Aorta (tissue), 5 donors: ENCODE measurements at regions not wholly inside any gene's neighbourhood (a gene's known extent, or its start where the extent isn't known, plus 50 kb on each side); places are given as distances from the start of the nearest gene placed in this dataset.

Experiments
- ATAC-seq: fragments of 200-7000 bp; cut with Tn5 transposase; one replicate; pipeline ENCODE4 v1.9.1; 2022; ENCODE audit warnings: moderate library complexity; ENCODE audit not compliant: low FRiP score
- DNase-seq, 2 donors: peaks; one replicate each; pipeline ENCODE4 v3.0.0-alpha.2; 2020
- H3K27ac ChIP-seq, 2 donors: one replicate each; pipeline ENCODE4 v1.5.1; 2013; ENCODE audit warnings: low read length in 2 of 2, mild to moderate bottlenecking in 2 of 2, moderate library complexity in 2 of 2, control low read depth in 1 of 2, inconsistent platforms in 1 of 2, low read depth in 1 of 2
- H3K27me3 ChIP-seq, 2 donors: one replicate each; pipeline ENCODE4 v1.6.1; 2013; ENCODE audit warnings: control low read depth in 1 of 2, low read length in 1 of 2, mild to moderate bottlenecking in 1 of 2, moderate library complexity in 1 of 2; ENCODE audit not compliant: insufficient read depth in 2 of 2, control insufficient read depth in 1 of 2
- H3K36me3 ChIP-seq, 2 donors: one replicate each; pipeline ENCODE4 v1.6.1; 2013; ENCODE audit warnings: control low read depth in 1 of 2, low read length in 1 of 2, mild to moderate bottlenecking in 1 of 2; ENCODE audit not compliant: insufficient read depth in 2 of 2, control insufficient read depth in 1 of 2
- H3K4me1 ChIP-seq, 2 donors: one replicate each; pipeline ENCODE4 v1.6.1; 2013; ENCODE audit warnings: low read length in 2 of 2, control low read depth in 1 of 2, mild to moderate bottlenecking in 1 of 2, moderate library complexity in 1 of 2; ENCODE audit not compliant: insufficient read depth in 2 of 2, control insufficient read depth in 1 of 2
- H3K4me3 ChIP-seq, 2 donors: one replicate each; pipeline ENCODE4 v1.5.1; 2013; ENCODE audit warnings: low read length in 2 of 2, control low read depth in 1 of 2, mild to moderate bottlenecking in 1 of 2
- H3K9me3 ChIP-seq: one replicate; pipeline ENCODE4 v1.6.1; 2013; ENCODE audit warnings: mild to moderate bottlenecking, low read length; ENCODE audit not compliant: control insufficient read depth
- WGBS, 2 donors: extraction: QIAGEN DNeasy Blood & Tissue Kit; methylation state at CpG; one replicate each; pipeline ENCODE4 v1.1.7; 2013; 5-methylcytosine and 5-hydroxymethylcytosine counted together
- intact Hi-C, 2 donors: fragments of 100-400 bp; cut with DNase I; formaldehyde crosslinking; loops; one replicate each; pipeline versions ENCODE4 v1.14.2 to v1.15.0; 2022
- donor health status: healthy with polysubstance abuse.
- donor health status: Bipolar disorder and iron deficiency.
- donor health status: DM: no; HTN: no; CAD: no.
- donor health status: DM: no; HTN: no; CAD: no.
- donor health status: DM: yes; HTN: yes; CAD: no.

DNA sequence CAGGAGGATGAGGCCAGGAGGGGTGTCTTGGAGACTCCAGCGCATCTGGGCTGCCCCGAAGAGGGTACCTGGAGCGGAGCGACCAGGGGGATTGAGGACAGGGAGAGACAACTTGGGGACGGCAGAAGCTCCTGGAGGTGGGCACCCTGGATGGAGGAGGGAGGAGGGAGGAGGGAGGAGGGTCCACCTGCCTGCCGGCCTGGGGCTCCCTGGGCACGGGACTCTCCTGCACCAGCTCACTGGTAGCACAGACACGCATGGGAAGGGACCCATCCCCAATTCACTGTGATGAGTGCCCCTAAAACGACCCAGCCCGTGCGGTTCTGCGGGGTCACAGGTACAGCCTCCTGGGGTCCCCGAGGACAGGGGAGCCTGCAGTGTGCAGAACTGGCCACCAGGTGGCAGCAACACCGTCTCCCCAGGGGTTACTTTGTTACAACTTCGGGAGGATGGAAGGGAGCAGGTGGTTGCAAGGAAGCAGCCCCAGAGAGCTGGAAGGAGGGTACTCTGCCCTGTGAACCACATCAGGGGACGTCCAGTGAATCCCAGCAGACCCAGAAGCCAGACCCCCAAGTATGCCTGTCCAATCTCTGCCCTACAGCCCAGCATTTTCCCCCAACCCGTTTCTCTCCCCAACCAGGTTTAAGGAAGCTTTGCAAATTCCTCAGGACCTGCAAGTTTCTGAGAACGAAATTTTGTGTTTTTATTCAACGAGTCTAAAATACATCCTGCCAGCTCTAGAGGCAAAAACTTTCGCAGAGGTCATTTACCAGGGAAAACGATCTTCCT is 482.4 kb downstream of the NPHP4 start:
- H3K4me1 ChIP-seq, result peaks cover 4 to 5% of the 10 kb centered on the region in 2 donors
- no peaks in the 10 kb centered on the region for H3K9me3 ChIP-seq
- no peaks in the 10 kb centered on the region for H3K27me3 ChIP-seq
- H3K27ac ChIP-seq, result no peak overlapping the region
- intact Hi-C loops, result loop anchor here (5.0 to 10.0 kb wide), 4 partner anchors 237 to 475 kb away; no protein-coding TSS in a partner anchor
- DNase-seq (peak in 1 of 2 donors; percentile 88), ATAC-seq (peak; percentile 77)
- no peaks in the 10 kb centered on the region for H3K36me3 ChIP-seq
- 34% methylated on average over 21 of the region's 21 CpGs for WGBS, 2 donors
- H3K4me3 ChIP-seq, result no peak overlapping the region

DNA sequence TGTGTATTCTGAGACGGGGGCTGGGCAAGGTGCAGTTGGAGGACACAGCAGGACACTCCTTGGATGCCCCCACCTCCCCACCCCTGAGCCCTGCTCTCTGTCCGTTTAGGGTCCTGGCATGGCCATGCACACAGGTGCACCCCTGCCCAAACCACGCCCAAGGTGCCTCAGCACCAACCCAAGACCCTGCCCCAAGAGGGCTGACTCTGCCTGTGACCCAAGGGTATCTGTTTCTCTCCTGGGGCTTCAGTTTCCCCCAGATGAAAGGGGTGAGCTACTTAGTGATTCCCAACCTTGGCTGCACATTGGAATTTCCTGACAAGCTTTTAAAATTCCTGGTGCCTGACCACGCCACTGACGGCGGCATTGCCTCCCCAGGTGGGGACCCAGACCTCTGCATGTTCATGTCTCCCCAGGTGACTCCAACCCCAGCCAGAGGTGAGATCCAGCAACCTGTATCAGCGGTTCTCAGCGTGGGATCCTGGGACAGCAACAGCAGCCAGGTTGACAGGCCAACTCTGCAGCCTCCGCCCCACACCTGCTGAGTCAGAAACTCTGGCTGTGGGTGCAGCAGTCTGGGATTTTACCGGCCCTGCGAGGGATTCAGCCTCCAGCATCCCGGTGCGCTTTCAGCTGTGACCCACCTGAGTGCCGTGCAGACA is 483.4 kb downstream of the NPHP4 start:
- H3K27ac ChIP-seq, result no peak overlapping the region
- DNase-seq (no peak), ATAC-seq (no peak)
- H3K36me3 ChIP-seq, result no peaks in the 10 kb centered on the region
- WGBS, 2 donors, result 85 to 89% methylated on average over 14 of the region's 14 CpGs
- peaks cover 5 to 7% of the 10 kb centered on the region in 2 donors for H3K4me1 ChIP-seq
- no peak overlapping the region for H3K4me3 ChIP-seq
- no peaks in the 10 kb centered on the region for H3K9me3 ChIP-seq
- intact Hi-C loops, result loop anchor here in 1 of 2 donors (10.0 kb wide), 1 partner anchor 476 kb away; no protein-coding TSS in a partner anchor
- no peaks in the 10 kb centered on the region for H3K27me3 ChIP-seq

DNA sequence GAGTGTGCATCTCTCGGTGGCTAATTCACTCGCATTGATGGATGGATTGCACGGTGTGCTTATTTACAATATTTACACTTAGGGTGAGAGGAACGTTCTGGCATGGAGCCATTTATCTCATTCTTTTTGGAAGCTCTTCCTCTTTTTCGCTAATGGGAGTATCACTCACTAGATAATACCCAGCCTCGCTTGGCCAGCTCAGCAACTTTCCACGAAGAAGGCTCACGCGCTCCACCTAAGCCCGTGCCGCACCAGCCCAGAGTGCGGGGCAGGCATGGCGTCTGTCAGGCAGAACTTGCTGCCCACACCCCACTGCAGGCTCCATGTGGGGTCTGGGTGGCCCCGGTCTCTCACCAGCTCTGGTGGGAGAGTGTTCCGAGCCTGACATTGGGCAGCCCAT is 484.9 kb downstream of the NPHP4 start:
- H3K4me1 ChIP-seq, result peaks cover 7 to 8% of the 10 kb centered on the region in 2 donors
- DNase-seq, result no peak
- no peaks in the 10 kb centered on the region for H3K27me3 ChIP-seq
- intact Hi-C loops, result loop anchor here in 1 of 2 donors (10.0 kb wide), 1 partner anchor 477 kb away; no protein-coding TSS in a partner anchor
- H3K27ac ChIP-seq, result no peak overlapping the region
- H3K9me3 ChIP-seq, result no peaks in the 10 kb centered on the region
- H3K36me3 ChIP-seq, result no peaks in the 10 kb centered on the region
- no peak overlapping the region for H3K4me3 ChIP-seq
- WGBS, 2 donors, result 60 to 78% methylated on average over 15 of the region's 15 CpGs
- no peak for ATAC-seq

- Histone ChIP-seq H3K9me3 (no peaks in the 10 kb centered on the region), H3K27me3 (no peaks in the 10 kb centered on the region), H3K36me3 (no peaks in the 10 kb centered on the region), H3K4me3 (no peak overlapping the region), H3K27ac (no peak overlapping the region), H3K4me1 (peaks cover 7 to 8% of the 10 kb centered on the region in 2 donors)
- intact Hi-C loops, result loop anchor here in 1 of 2 donors (10.0 kb wide), 1 partner anchor 478 kb away; no protein-coding TSS in a partner anchor
- DNase-seq (peak; percentile 31 to 51), ATAC-seq (no peak)
- WGBS, 2 donors, result 87 to 90% methylated on average over 11 of the region's 11 CpGs
Observed at GRCh38 chr1:5506634-5507033, 485.6 kb downstream of the NPHP4 start.

DNA sequence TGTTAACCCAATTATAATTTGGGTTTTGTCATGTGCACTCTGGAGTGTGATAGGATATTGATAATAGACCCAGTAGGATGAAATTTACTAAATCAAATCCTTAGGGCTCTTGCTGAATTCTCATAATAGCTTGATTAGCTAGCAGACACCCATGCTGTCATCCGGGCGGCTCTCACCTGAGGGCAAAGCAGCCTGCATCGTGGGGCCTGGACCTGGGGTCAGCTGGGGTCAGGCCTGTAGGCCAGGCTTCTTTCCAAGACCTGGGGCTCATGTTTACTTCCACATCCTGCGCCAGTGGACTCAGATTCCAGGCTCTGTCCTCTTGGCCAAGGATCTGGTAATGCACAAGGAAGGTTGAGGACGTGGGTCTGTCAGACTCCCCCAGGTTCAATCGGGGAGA is 486.3 kb downstream of the NPHP4 start:
- Histone ChIP-seq H3K4me3 (no peak overlapping the region), H3K27ac (no peak overlapping the region), H3K4me1 (peaks cover 7 to 8% of the 10 kb centered on the region in 2 donors), H3K9me3 (no peaks in the 10 kb centered on the region), H3K36me3 (no peaks in the 10 kb centered on the region), H3K27me3 (no peaks in the 10 kb centered on the region)
- 78 to 79% methylated on average over 6 of the region's 6 CpGs for WGBS, 2 donors
- ATAC-seq (no peak), DNase-seq (peak in 1 of 2 donors; percentile 38)
- intact Hi-C loops, result loop anchor here in 1 of 2 donors (10.0 kb wide), 1 partner anchor 479 kb away; no protein-coding TSS in a partner anchor

DNA sequence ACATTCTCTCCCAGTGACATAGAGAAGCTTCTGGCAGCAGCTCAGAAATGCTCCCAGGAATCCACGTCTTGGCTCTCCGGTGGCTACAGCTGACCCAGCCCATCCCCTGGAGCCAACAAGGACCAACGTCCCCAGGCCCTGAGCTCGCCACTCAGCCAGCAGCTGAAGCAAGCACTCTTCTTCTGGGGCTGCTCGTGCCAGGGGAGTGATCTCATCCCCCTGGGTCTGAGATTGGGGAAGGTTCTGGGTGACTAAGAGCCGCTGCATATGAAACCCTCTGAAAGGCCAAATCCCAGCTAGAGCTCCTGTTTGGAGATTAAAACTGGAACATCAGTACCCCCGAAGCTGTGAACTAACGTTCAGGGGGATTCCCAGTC is 487.9 kb downstream of the NPHP4 start:
- 2 to 6% methylated on average over 8 of the region's 8 CpGs for WGBS, 2 donors
- H3K27me3 ChIP-seq, result no peaks in the 10 kb centered on the region

DNA sequence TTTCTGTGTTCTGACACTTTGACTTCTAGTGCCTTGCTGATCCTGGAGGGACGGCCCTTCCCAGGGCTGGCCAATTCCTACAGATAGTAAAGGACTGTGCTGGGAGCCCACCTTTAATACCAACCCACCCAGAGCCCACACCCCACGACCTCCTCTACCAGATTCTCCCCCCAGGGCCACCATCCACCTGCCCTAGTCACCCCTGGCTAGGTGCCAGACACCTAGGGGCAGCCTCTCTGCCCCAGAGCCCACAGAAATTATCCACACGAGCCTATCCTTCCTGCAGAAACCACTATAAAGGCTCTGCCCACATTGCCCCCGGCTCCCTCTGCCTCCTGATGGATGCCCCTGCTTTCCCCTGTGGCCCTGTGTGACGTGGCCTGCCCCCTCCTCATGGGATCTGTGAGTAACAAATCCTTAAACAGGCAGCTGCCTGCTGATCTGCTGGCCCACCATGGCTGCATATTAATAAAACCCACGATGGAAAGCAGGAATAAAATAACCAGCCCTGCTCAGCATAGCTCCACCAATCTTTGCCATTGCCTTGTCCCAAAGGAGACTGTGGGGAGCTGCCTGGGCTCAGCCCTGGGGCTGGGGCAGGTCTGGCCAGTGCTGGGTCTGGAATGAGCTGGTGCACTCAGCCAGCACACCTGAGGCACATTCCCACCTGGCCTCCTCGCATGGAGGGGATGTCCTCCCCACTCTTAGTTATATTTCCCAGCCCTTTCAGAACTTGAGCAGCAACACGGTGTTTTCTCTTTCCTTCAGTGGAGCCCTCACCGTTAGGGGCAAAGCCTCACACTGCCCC is 488.5 kb downstream of the NPHP4 start:
- ATAC-seq (no peak), DNase-seq (peak; percentile 43 to 66)
- Histone ChIP-seq H3K27me3 (no peaks in the 10 kb centered on the region), H3K27ac (peak overlapping the region in 1 of 2 donors; percentile 4), H3K4me1 (peaks cover 7 to 8% of the 10 kb centered on the region in 2 donors), H3K4me3 (no peak overlapping the region), H3K9me3 (no peaks in the 10 kb centered on the region), H3K36me3 (no peaks in the 10 kb centered on the region)
- intact Hi-C loops, result loop anchor here in 1 of 2 donors (10.0 kb wide), 1 partner anchor 481 kb away; no protein-coding TSS in a partner anchor
- 39% methylated on average over 9 of the region's 9 CpGs for WGBS, 2 donors

More for the DNA sequence above, 487.9 kb downstream of the NPHP4 start:
- no peaks in the 10 kb centered on the region for H3K9me3 ChIP-seq
- intact Hi-C loops, result loop anchor here in 1 of 2 donors (10.0 kb wide), 1 partner anchor 480 kb away; no protein-coding TSS in a partner anchor
- no peak overlapping the region for H3K4me3 ChIP-seq
- peaks cover 7 to 8% of the 10 kb centered on the region in 2 donors for H3K4me1 ChIP-seq
- ATAC-seq, result peak; percentile 60
- no peaks in the 10 kb centered on the region for H3K36me3 ChIP-seq
- peak; percentile 71 to 85 for DNase-seq
- peak overlapping the region in 1 of 2 donors; percentile 2 for H3K27ac ChIP-seq
